Lung (tissue), 11 donors: ENCODE measurements at regions not wholly inside any gene's neighbourhood (a gene's known extent, or its start where the extent isn't known, plus 50 kb on each side); places are given as distances from the start of the nearest gene placed in this dataset.

Source experiments
- ATAC-seq: fragments of 200-7000 bp; cut with Tn5 transposase; one replicate; pipeline ENCODE4 v1.9.1; 2020; ENCODE audit warnings: moderate number of reproducible peaks; ENCODE audit not compliant: insufficient read depth, low FRiP score
- DNase-seq, 3 donors: peaks; one replicate each; pipeline ENCODE4 v3.0.0-alpha.2; 2013 to 2017
- H3K27ac ChIP-seq, 2 donors: one replicate each; pipeline ENCODE4 v1.5.1; 2013; ENCODE audit warnings: mild to moderate bottlenecking in 2 of 2, moderate library complexity in 2 of 2, control low read depth in 1 of 2, inconsistent platforms in 1 of 2, low read depth in 1 of 2, low read length in 1 of 2
- H3K27me3 ChIP-seq, 3 donors: one replicate each; pipeline ENCODE4 v1.5.1; 2013; ENCODE audit warnings: low read length in 2 of 3; ENCODE audit not compliant: control insufficient read depth in 3 of 3, insufficient read depth in 3 of 3
- H3K36me3 ChIP-seq, 4 donors: one replicate each; pipeline ENCODE4 v1.5.1; 2013; ENCODE audit warnings: low read length in 4 of 4, mild to moderate bottlenecking in 1 of 4, moderate library complexity in 1 of 4; ENCODE audit not compliant: control insufficient read depth in 4 of 4, insufficient read depth in 4 of 4
- H3K4me1 ChIP-seq, 5 donors: one replicate each; pipeline ENCODE4 v1.5.1; 2013; ENCODE audit warnings: low read length in 5 of 5, mild to moderate bottlenecking in 2 of 5, moderate library complexity in 1 of 5; ENCODE audit not compliant: control insufficient read depth in 5 of 5, insufficient read depth in 5 of 5
- H3K4me3 ChIP-seq: one replicate; pipeline ENCODE4 v1.5.1; 2013; ENCODE audit warnings: mild to moderate bottlenecking, control low read depth, moderate library complexity
- H3K9ac ChIP-seq, 2 donors: one replicate each; pipeline ENCODE4 v1.5.1; 2013; ENCODE audit warnings: low read length in 2 of 2, control low read depth in 1 of 2; ENCODE audit not compliant: insufficient read depth in 1 of 2
- H3K9me3 ChIP-seq, 4 donors: one replicate each; pipeline ENCODE4 v1.5.1; 2013; ENCODE audit warnings: low read length in 3 of 4, mild to moderate bottlenecking in 1 of 4, moderate library complexity in 1 of 4; ENCODE audit not compliant: control insufficient read depth in 4 of 4, insufficient read depth in 3 of 4
- CTCF ChIP-seq: IDR thresholded peaks from 2 replicates; pipeline ENCODE4 v1.5.1; 2012; ENCODE audit warnings: mild to moderate bottlenecking; ENCODE audit errors: control extremely low read depth, extremely low read depth
- WGBS, 2 donors: extraction: QIAGEN DNeasy Blood & Tissue Kit; methylation state at CpG; one replicate each; pipeline ENCODE4 v1.1.7; 2013; 5-methylcytosine and 5-hydroxymethylcytosine counted together
- donor health status: control.
- donor health status: control.
- donor health status: Bipolar disorder and iron deficiency.
- donor health status: healthy.
- donor health status: DM: yes; HTN: yes; CAD: no.

GRCh38 chr10:29856295-29856694 lies 203.1 kb downstream of the JCAD start:
- Histone ChIP-seq H3K9ac (no peak overlapping the region), H3K4me1 (peaks cover 0 to 6% (median 0%) of the 10 kb centered on the region in 5 donors), H3K27me3 (no peaks in the 10 kb centered on the region), H3K36me3 (no peaks in the 10 kb centered on the region), H3K27ac (no peak overlapping the region), H3K4me3 (no peak overlapping the region), H3K9me3 (no peaks in the 10 kb centered on the region)
- DNase-seq = no peak
- ATAC-seq = no peak
- 89 to 92% methylated on average over 3 of the region's 3 CpGs for WGBS, 2 donors
- TF ChIP-seq CTCF = no peak

DNA sequence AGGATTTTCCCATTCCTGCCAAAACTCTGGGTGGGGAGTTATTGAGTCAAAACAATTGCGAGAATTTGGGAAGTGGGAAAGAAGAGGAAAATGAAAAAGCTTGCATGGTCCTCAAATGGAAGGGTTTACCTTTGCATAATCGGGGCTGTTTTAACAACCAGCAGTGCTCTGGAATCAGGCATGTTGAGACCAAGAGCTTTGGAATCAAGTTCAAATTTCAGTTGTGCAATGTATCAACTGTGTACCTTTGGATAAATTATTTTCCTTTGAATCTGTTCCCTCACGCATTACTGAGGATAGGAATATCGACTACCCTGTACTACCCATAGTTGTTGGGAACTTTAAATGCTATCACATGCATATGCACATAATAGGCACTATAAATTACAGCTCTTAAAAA lies 205.5 kb downstream of the JCAD start:
- Histone ChIP-seq H3K4me3 (no peak overlapping the region), H3K27ac (no peak overlapping the region), H3K36me3 (no peaks in the 10 kb centered on the region), H3K9me3 (no peaks in the 10 kb centered on the region), H3K9ac (no peak overlapping the region), H3K4me1 (peaks cover 0 to 20% (median 5%) of the 10 kb centered on the region in 5 donors), H3K27me3 (no peaks in the 10 kb centered on the region)
- no peak for ATAC-seq
- DNase-seq = no peak
- WGBS, 2 donors = 85 to 92% methylated on average over 4 of the region's 4 CpGs
- no peak for TF ChIP-seq CTCF

DNA sequence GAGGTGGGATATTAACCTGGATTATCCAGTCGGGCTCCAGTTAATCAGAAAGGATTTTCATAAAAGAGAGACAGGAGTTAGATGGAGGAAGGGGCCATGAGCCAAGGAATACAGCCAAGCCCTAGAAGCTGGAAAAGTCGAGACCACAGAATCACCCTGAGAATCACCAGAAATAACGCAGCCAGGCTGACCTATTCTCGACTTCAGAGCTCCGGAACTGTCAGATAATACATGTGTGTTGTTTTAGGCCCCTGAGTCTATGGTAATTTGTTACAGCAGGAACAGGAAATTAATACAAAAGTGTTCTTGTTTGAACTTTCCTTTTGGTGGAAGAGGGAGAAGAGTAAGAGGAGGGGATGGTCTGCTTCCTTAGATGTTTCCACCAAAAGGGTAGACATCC lies 208.1 kb downstream of the JCAD start:
- ATAC-seq (no peak), DNase-seq (no peak)
- H3K9me3 ChIP-seq = no peaks in the 10 kb centered on the region
- H3K27me3 ChIP-seq = no peaks in the 10 kb centered on the region
- no peak overlapping the region for H3K9ac ChIP-seq
- no peak overlapping the region for H3K27ac ChIP-seq
- H3K36me3 ChIP-seq = no peaks in the 10 kb centered on the region
- 70 to 82% methylated on average over 5 of the region's 5 CpGs for WGBS, 2 donors
- no peak for TF ChIP-seq CTCF
- H3K4me3 ChIP-seq = no peak overlapping the region
- H3K4me1 ChIP-seq = peaks cover 0 to 14% (median 5%) of the 10 kb centered on the region in 5 donors

GRCh38 chr10:29850371-29850770 lies 209.0 kb downstream of the JCAD start:
- H3K27me3 ChIP-seq = no peaks in the 10 kb centered on the region
- no peaks in the 10 kb centered on the region for H3K9me3 ChIP-seq
- TF ChIP-seq CTCF = no peak
- H3K27ac ChIP-seq = peak overlapping the region in 1 of 2 donors; percentile 57
- 66 to 67% methylated on average over 3 of the region's 3 CpGs for WGBS, 2 donors
- no peak overlapping the region for H3K4me3 ChIP-seq
- ATAC-seq (no peak), DNase-seq (no peak)
- no peak overlapping the region for H3K9ac ChIP-seq
- H3K4me1 ChIP-seq = peaks cover 0 to 14% (median 5%) of the 10 kb centered on the region in 5 donors
- no peaks in the 10 kb centered on the region for H3K36me3 ChIP-seq
